NB4 (cell line): ENCODE measurements at regions not wholly inside any gene's neighbourhood (a gene's known extent, or its start where the extent isn't known, plus 50 kb on each side); places are given as distances from the start of the nearest gene placed in this dataset.

Experiments
- CTCF ChIP-seq: IDR thresholded peaks from one replicate; pipeline ENCODE4 v1.5.1; 2012; ENCODE audit warnings: low read depth, low read length
- MYC ChIP-seq: IDR thresholded peaks from 2 replicates; pipeline ENCODE4 v1.6.1; 2011; ENCODE audit warnings: low read depth, low read length
- POLR2A ChIP-seq: IDR thresholded peaks from 2 replicates; pipeline ENCODE4 v1.6.1; 2011; ENCODE audit warnings: mild to moderate bottlenecking; ENCODE audit not compliant: insufficient read length; ENCODE audit errors: extremely low read depth
- TF ChIP-seq, protein P1 (sequence below): IDR thresholded peaks from 2 replicates; pipeline ENCODE4 v1.6.1; 2011; ENCODE audit warnings: low read depth, low read length

GRCh38 chr3:168598250-168598649, 502.5 kb upstream of the GOLIM4 start:
- no peak for TF ChIP-seq CTCF
- TF ChIP-seq POLR2A = no peak
- TF ChIP-seq MYC = no peak
- TF ChIP-seq, protein P1, sequence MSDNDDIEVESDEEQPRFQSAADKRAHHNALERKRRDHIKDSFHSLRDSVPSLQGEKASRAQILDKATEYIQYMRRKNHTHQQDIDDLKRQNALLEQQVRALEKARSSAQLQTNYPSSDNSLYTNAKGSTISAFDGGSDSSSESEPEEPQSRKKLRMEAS = no peak
